ENCODE measurements at regions not wholly inside any gene's neighbourhood (a gene's known extent, or its start where the extent isn't known, plus 50 kb on each side); places are given as distances from the start of the nearest gene placed in this dataset.

DNA sequence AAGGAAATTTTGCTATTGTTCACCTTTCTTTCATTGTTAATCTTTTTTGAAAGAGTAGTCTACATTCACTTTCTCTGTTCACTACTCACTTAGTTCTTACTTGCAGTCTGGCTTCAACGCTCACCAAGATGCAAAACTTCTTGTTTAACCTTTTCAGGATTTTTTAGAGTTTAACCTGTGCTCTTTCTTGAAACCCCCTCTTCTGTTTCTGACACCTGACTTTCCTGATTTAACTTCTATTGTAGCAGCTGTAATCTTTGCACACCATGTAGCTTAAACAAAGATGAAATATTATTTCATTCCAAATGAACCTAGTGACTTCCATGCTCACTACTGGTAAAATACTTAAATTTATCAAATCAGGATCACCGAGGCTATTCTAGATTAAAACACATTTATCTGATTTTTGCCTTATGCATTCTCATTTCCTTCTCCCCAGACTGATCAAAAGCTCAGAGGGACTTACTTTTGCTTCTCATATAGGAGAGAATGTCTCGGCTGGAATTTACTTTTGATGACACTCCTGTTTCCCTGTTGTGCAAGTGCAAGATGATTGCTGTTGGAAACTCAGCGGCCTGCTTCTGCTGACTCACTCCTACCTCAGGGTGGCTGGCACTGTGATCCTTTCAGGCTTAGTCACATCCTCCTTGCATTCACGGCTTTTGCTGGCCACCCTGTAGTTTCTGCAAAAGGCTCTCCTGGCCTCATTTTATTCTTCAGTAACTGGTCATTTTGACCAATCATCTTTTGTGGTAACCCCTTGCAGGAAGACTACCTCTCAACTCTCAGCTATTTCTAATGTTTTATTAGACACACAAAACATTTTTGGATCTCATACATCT lies 109.3 kb upstream of the IFNE start:
- DNase-seq, result no peak
- no peaks in the 10 kb centered on the region for H3K9me3 Mint-ChIP-seq
- no peak overlapping the region for H3K27ac Mint-ChIP-seq
- H3K4me1 Mint-ChIP-seq, result no peaks in the 10 kb centered on the region
- H3K36me3 Mint-ChIP-seq, result no peaks in the 10 kb centered on the region
- no peak for ATAC-seq (ENCODE audit: low read depth in 2 of 2)
- no peak overlapping the region for H3K4me3 Mint-ChIP-seq
- H3K27me3 Mint-ChIP-seq, result peaks cover 28 to 50% (median 34%) of the 10 kb centered on the region in 3 donors

DNA sequence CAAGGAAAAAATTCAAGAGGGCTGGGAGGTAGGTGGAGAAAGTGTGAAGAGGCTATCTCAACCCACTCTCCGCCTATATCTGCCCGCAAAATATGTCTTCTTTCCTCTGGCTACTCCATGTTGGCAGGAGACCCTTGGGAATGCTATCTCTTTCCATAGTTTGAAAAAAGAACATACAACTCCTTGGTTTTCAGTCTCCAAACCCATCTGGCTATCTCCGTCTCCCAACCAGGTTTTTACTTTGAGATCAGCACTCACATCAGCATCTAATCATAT lies 109.9 kb upstream of the IFNE start:
- Mint-ChIP-seq H3K36me3 (no peaks in the 10 kb centered on the region), H3K4me1 (no peaks in the 10 kb centered on the region), H3K27me3 (peaks cover 34 to 52% (median 38%) of the 10 kb centered on the region in 3 donors), H3K4me3 (no peak overlapping the region), H3K27ac (no peak overlapping the region), H3K9me3 (no peaks in the 10 kb centered on the region)
- DNase-seq (no peak), ATAC-seq (ENCODE audit: low read depth in 2 of 2) (no peak)

DNA sequence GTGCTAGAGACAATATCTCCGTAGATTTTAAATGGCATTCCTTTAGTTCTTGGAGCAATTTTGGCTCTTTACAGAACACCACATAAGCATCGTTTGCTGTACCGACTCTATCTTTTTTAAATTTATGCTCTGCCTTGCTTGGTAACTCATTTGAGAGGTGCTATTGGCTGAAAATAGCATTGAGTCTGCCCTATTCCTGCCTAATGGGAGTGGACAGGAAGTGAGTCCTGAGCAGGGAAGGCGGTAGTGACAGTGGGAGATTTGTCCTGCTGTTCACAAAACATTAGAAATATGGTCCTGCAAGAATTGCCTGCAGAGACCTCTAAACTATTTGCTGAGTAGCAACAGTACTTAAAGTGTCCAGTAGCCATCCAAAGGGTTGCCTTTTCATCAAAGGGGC lies 115.2 kb upstream of the IFNE start:
- peaks cover 35 to 56% (median 45%) of the 10 kb centered on the region in 3 donors for H3K27me3 Mint-ChIP-seq
- no peak for DNase-seq
- no peak overlapping the region for H3K4me3 Mint-ChIP-seq
- ATAC-seq (ENCODE audit: low read depth in 2 of 2), result no peak
- no peaks in the 10 kb centered on the region for H3K36me3 Mint-ChIP-seq
- no peak overlapping the region for H3K27ac Mint-ChIP-seq
- no peaks in the 10 kb centered on the region for H3K4me1 Mint-ChIP-seq
- H3K9me3 Mint-ChIP-seq, result no peaks in the 10 kb centered on the region

GRCh38 chr9:21598749-21599148 lies 116.6 kb upstream of the IFNE start:
- DNase-seq (no peak), ATAC-seq (ENCODE audit: low read depth in 2 of 2) (no peak)
- no peak overlapping the region for H3K27ac Mint-ChIP-seq
- no peak overlapping the region for H3K4me3 Mint-ChIP-seq
- no peaks in the 10 kb centered on the region for H3K36me3 Mint-ChIP-seq
- no peaks in the 10 kb centered on the region for H3K9me3 Mint-ChIP-seq
- no peaks in the 10 kb centered on the region for H3K4me1 Mint-ChIP-seq
- H3K27me3 Mint-ChIP-seq, result peaks cover 32 to 47% (median 42%) of the 10 kb centered on the region in 3 donors

DNA sequence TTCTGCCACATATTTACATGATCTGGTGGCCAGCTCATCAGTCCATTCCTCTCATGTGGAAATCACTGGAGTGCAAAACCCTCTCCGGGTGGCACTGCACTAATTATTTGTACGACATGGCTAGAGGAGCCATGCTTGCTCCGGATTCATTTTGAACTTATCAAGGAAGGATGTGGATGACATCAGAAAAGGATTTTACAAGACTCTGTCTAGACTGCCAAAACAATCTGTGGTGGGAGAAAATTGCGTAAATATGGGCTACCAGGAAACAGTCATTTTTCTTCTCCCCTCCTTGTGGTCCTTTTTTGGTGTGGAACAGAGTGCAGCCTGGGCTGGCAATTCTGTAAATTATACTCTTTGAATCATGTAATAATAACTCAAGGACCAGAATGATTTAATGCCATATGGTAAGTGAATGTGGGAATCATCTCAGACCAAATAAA lies 123.4 kb upstream of the IFNE start:
- DNase-seq, result no peak
- H3K27me3 Mint-ChIP-seq, result peaks cover 12 to 29% (median 15%) of the 10 kb centered on the region in 3 donors

DNA sequence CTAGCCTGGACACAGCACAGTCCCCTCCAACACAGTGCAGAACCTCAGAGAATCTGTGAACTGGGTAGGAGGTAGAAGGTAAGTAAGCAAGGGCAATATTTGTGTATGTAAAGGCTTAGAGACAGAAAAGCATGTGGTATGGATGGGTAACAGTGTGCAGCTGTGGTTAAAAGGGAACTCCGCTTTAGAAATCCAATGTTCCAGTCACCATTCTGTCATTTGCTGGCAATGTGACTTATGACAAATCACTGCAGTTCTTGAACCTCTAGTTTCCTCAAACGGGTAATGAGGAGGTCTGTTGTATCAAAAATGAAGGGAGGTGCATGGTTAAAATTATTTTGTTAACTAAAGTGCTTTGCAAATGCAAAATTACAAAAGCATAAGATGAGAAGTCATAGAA lies 125.5 kb upstream of the IFNE start:
- Mint-ChIP-seq H3K9me3 (no peaks in the 10 kb centered on the region), H3K27me3 (peaks cover 10 to 21% (median 13%) of the 10 kb centered on the region in 3 donors), H3K4me3 (no peak overlapping the region), H3K4me1 (no peaks in the 10 kb centered on the region), H3K36me3 (no peaks in the 10 kb centered on the region), H3K27ac (no peak overlapping the region)
- DNase-seq, result no peak
- no peak for ATAC-seq (ENCODE audit: low read depth in 2 of 2)

More for the DNA sequence above, 123.4 kb upstream of the IFNE start:
- H3K27ac Mint-ChIP-seq, result no peak overlapping the region
- H3K4me1 Mint-ChIP-seq, result no peaks in the 10 kb centered on the region
- no peaks in the 10 kb centered on the region for H3K36me3 Mint-ChIP-seq
- no peak overlapping the region for H3K4me3 Mint-ChIP-seq
- H3K9me3 Mint-ChIP-seq, result no peaks in the 10 kb centered on the region
- ATAC-seq (ENCODE audit: low read depth in 2 of 2), result no peak

- Mint-ChIP-seq H3K4me3 (no peak overlapping the region), H3K27ac (no peak overlapping the region), H3K36me3 (no peaks in the 10 kb centered on the region), H3K9me3 (no peaks in the 10 kb centered on the region), H3K4me1 (no peaks in the 10 kb centered on the region), H3K27me3 (peaks cover 10 to 21% (median 13%) of the 10 kb centered on the region in 3 donors)
- no peak for ATAC-seq (ENCODE audit: low read depth in 2 of 2)
- no peak for DNase-seq
Measured at GRCh38 chr9:21608200-21608599, 126.1 kb upstream of the IFNE start.

DNA sequence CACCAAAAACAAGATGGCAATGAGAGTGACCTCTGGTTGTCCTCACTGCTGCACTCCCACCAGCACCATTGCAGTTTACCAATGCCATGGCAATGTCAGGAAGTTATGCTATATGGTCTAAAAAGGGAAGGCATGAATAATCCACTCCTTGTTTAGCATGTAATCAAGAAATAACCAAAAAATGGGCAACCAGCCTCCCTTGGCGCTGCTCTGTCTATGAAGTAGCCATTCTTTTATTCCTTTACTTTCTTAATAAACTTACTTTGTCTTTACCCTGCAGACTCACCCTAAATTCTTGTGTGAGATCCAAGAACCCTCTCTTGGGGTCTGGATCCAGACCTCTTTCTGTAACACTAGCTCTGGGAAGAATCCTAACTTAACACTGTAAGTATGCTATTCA lies 127.4 kb upstream of the IFNE start:
- no peak overlapping the region for H3K27ac Mint-ChIP-seq
- H3K4me3 Mint-ChIP-seq, result no peak overlapping the region
- H3K9me3 Mint-ChIP-seq, result no peaks in the 10 kb centered on the region
- DNase-seq, result no peak
- ATAC-seq (ENCODE audit: low read depth in 2 of 2), result no peak
- H3K36me3 Mint-ChIP-seq, result no peaks in the 10 kb centered on the region
- no peaks in the 10 kb centered on the region for H3K4me1 Mint-ChIP-seq
- peaks cover 3 to 19% (median 5%) of the 10 kb centered on the region in 3 donors for H3K27me3 Mint-ChIP-seq

- Mint-ChIP-seq H3K4me3 (no peak overlapping the region), H3K4me1 (no peaks in the 10 kb centered on the region), H3K27me3 (peaks cover 0 to 28% (median 5%) of the 10 kb centered on the region in 3 donors), H3K9me3 (no peaks in the 10 kb centered on the region), H3K27ac (no peak overlapping the region), H3K36me3 (no peaks in the 10 kb centered on the region)
- DNase-seq (no peak), ATAC-seq (ENCODE audit: low read depth in 2 of 2) (no peak)
Measured at GRCh38 chr9:21611891-21612290, 129.8 kb upstream of the IFNE start.

DNA sequence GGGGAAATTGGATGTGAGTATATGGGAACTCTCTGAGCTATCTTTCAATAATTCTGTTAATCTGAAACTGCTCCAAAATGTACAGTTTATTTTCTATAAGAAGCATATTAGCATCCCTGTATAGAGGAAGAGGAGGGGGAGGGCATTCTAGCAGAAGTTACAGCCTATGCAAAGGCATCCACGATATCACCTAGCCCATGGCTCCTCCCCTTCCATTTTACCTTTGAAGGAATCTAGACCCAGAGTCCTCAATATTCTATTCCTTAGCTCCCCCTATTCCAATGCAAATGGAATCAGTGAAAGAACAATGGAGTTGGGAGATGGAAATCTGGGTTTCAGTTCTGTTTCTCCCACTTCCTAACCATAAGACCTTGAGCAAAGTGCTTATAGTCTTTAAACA lies 132.9 kb upstream of the IFNE start:
- no peaks in the 10 kb centered on the region for H3K4me1 Mint-ChIP-seq
- no peak overlapping the region for H3K27ac Mint-ChIP-seq
- no peaks in the 10 kb centered on the region for H3K9me3 Mint-ChIP-seq
- H3K4me3 Mint-ChIP-seq, result no peak overlapping the region
- DNase-seq (no peak), ATAC-seq (ENCODE audit: low read depth in 2 of 2) (no peak)
- no peaks in the 10 kb centered on the region for H3K36me3 Mint-ChIP-seq
- peaks cover 5 to 24% (median 10%) of the 10 kb centered on the region in 3 donors for H3K27me3 Mint-ChIP-seq

DNA sequence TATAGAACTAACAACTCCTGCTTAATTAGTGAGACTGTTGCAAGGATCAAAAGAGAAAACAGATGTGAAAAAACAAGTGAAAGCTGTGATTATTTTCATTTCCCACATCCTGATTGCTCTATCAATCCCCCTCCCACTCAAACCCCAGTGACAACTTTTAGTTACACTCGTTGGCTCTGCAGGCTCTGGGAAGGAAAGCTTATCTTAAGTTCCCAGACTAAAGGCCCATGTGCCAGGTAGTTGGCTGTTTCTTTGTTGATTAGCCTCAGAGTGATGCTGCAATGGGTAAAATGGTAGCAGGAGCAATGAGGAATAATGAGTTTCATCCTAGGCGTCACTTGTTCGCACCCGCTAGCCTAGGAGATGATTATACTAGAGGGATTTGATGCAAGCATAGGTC lies 133.3 kb upstream of the IFNE start:
- ATAC-seq (ENCODE audit: low read depth in 2 of 2) (no peak), DNase-seq (no peak)
- H3K27ac Mint-ChIP-seq, result no peak overlapping the region
- H3K36me3 Mint-ChIP-seq, result no peaks in the 10 kb centered on the region
- H3K4me3 Mint-ChIP-seq, result no peak overlapping the region
- no peaks in the 10 kb centered on the region for H3K4me1 Mint-ChIP-seq
- H3K9me3 Mint-ChIP-seq, result no peaks in the 10 kb centered on the region
- H3K27me3 Mint-ChIP-seq, result peaks cover 5 to 24% (median 10%) of the 10 kb centered on the region in 3 donors

- H3K27me3 Mint-ChIP-seq, result peaks cover 7 to 22% (median 10%) of the 10 kb centered on the region in 3 donors
- H3K9me3 Mint-ChIP-seq, result no peaks in the 10 kb centered on the region
- H3K36me3 Mint-ChIP-seq, result no peaks in the 10 kb centered on the region
- no peaks in the 10 kb centered on the region for H3K4me1 Mint-ChIP-seq
- ATAC-seq (ENCODE audit: low read depth in 2 of 2), result no peak
- no peak overlapping the region for H3K27ac Mint-ChIP-seq
- no peak overlapping the region for H3K4me3 Mint-ChIP-seq
- DNase-seq, result no peak
Measured at GRCh38 chr9:21616082-21616778, 134.1 kb upstream of the IFNE start.

DNA sequence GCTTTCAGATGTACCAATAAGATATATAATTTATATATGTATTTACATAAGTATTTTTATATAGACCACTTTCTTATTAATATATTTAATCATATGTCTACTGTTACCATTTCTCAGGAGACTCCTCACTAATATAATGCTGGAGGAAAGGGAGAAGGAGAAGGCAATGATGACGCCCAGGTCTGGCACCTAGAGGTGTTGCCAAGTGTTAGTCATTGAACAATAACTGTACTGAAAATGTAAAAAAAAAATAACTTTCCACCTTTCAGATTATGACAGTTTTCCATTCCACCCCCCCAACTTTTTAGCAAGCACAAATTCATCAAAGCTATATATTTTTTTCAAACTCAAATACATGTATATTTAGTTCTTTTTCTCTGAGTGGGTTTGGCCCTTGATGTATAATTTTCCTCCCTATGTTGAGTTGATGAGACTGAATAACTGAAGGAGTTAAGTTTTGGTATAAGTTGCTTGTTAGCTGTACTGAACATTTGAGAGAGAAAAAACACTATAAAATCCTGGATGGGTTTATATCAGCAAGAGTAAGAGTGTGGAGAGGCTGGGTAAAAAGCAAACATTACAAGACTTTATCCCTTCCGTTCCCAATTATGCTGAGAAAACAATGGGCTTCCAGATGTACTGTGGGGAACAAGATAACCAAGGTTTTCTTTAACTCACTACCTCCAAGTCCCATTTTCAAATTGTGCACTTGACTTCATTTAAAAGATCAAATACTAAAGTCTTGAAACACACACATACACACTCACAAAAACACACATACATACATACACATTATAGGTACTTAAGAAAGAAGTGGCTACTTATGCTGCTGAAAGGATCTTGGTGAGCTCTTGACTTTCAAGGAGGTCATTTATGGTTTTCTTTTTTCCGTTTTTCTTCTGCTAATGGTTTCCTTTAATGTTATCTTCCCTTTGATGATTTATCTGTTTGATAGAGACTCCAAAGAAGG lies 142.8 kb upstream of the IFNE start:
- Mint-ChIP-seq H3K9me3 (peaks cover 0 to 9% (median 4%) of the 10 kb centered on the region in 7 donors), H3K27me3 (peaks cover 7 to 48% (median 37%) of the 10 kb centered on the region in 3 donors), H3K27ac (peak overlapping the region in 1 of 6 donors; percentile 24), H3K36me3 (no peaks in the 10 kb centered on the region), H3K4me3 (no peak overlapping the region), H3K4me1 (no peaks in the 10 kb centered on the region)
- ATAC-seq (ENCODE audit: low read depth in 2 of 2), result no peak
- no peak for DNase-seq

Data from naive B cell (primary cell).